RWPE2 (cell line): ENCODE measurements at regions not wholly inside any gene's neighbourhood (a gene's known extent, or its start where the extent isn't known, plus 50 kb on each side); places are given as distances from the start of the nearest gene placed in this dataset.

Source experiments
- ATAC-seq: fragments of 200-7000 bp; cut with Tn5 transposase; 3 replicates; pipeline ENCODE4 v1.9.1; 2021; ENCODE audit warnings: low read depth
- DNase-seq: peaks from one replicate; pipeline ENCODE4 v3.0.0-alpha.2; 2020; ENCODE audit warnings: low spot score
- H3K27ac ChIP-seq: fragments of 450-650 bp; 2 replicates; pipeline ENCODE4 v1.5.1; 2017; ENCODE audit warnings: mild to moderate bottlenecking; ENCODE audit not compliant: poor library complexity, severe bottlenecking
- H3K27me3 ChIP-seq: fragments of 250-450 bp; sonication (Bioruptor Pico); 2 replicates; pipeline ENCODE4 v1.5.1; 2021; ENCODE audit warnings: mild to moderate bottlenecking, moderate library complexity; ENCODE audit not compliant: insufficient read depth, poor library complexity, severe bottlenecking
- H3K36me3 ChIP-seq: fragments of 250-450 bp; sonication (Bioruptor Pico); 2 replicates; pipeline ENCODE4 v1.5.1; 2020; ENCODE audit warnings: low read depth, mild to moderate bottlenecking, moderate library complexity
- H3K4me1 ChIP-seq: fragments of 250-450 bp; sonication (Bioruptor Pico); 2 replicates; pipeline ENCODE4 v1.5.1; 2021; ENCODE audit warnings: mild to moderate bottlenecking, moderate library complexity; ENCODE audit not compliant: insufficient read depth, poor library complexity, severe bottlenecking
- H3K4me3 ChIP-seq: fragments of 250-450 bp; sonication (Bioruptor Pico); 2 replicates; pipeline ENCODE4 v1.5.1; 2021; ENCODE audit warnings: mild to moderate bottlenecking, moderate library complexity; ENCODE audit not compliant: severe bottlenecking
- H3K9me3 ChIP-seq: fragments of 250-450 bp; sonication (Bioruptor Pico); 2 replicates; pipeline ENCODE4 v1.5.1; 2021; ENCODE audit warnings: mild to moderate bottlenecking, moderate library complexity; ENCODE audit not compliant: severe bottlenecking
- TF ChIP-seq, protein P1 (sequence below): fragments of 450-650 bp; IDR thresholded peaks from one replicate; pipeline ENCODE4 v1.5.1; 2017; ENCODE audit warnings: mild to moderate bottlenecking, moderate library complexity; ENCODE audit not compliant: poor library complexity, severe bottlenecking

DNA sequence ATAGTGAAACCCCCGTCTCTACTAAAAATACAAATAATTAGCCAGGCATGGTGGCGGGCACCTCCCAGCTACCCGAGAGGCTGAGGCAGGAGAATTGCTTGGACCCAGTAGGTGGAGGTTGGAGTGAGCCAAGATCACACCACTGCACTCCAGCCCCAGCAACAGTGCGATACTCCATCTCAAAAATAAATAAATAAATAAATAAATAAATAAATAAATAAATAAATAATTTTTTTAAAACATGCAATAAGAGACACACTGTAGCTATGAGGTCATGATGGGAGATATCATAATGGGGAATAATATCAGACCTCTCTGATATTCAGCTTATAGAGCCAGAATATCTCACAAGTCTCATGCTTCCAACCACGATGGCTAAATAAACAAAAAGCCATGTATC is 82.3 kb downstream of the CD24 start:
- DNase-seq, result no peak
- Histone ChIP-seq H3K27ac (no peak overlapping the region), H3K27me3 (no peaks in the 10 kb centered on the region), H3K4me1 (peaks cover 14% of the 10 kb centered on the region), H3K4me3 (no peak overlapping the region), H3K9me3 (no peaks in the 10 kb centered on the region), H3K36me3 (no peaks in the 10 kb centered on the region)
- no peak for ATAC-seq
- TF ChIP-seq, protein P1, sequence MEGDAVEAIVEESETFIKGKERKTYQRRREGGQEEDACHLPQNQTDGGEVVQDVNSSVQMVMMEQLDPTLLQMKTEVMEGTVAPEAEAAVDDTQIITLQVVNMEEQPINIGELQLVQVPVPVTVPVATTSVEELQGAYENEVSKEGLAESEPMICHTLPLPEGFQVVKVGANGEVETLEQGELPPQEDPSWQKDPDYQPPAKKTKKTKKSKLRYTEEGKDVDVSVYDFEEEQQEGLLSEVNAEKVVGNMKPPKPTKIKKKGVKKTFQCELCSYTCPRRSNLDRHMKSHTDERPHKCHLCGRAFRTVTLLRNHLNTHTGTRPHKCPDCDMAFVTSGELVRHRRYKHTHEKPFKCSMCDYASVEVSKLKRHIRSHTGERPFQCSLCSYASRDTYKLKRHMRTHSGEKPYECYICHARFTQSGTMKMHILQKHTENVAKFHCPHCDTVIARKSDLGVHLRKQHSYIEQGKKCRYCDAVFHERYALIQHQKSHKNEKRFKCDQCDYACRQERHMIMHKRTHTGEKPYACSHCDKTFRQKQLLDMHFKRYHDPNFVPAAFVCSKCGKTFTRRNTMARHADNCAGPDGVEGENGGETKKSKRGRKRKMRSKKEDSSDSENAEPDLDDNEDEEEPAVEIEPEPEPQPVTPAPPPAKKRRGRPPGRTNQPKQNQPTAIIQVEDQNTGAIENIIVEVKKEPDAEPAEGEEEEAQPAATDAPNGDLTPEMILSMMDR, result no peak

DNA sequence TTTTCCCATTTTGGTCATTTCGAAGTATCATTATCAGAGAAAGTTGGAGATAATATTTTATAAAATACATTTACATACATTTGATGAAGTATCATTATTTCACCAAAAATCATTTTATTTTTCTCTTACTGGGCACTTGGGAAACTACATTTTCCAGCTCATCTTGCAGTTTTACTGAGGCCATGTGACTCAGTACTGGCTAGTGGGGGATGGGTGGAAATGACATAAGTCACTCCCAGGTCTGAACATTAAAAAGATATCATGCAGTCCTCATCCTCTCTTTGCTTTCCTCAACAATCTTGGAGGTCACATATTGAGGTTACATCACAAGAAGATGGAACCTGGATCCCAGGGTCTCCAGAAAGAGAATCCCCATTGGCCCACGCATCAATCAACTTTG is 84.1 kb downstream of the CD24 start:
- H3K4me1 ChIP-seq, result peaks cover 16% of the 10 kb centered on the region

DNA sequence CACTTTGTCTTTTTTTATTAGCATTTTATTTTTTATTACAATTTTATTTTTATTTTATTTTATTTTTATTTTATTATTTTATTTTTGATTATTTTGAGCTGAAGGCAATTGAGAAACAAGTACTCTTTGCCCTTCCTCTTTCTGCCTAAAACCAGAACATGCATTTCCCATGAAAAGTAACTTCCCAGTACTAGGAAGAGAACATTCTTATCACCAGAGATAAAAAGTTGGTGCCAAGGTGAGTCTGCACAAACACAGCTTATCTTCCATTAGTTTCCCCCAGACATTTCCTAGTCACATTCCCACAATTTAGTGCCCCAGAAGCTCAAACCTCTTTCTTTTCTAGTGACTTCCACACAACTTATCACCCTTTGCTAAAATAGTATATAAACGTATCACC is 84.8 kb downstream of the CD24 start:
- H3K9me3 ChIP-seq, result no peaks in the 10 kb centered on the region
- no peaks in the 10 kb centered on the region for H3K36me3 ChIP-seq
- TF ChIP-seq, protein P1, result no peak
- H3K27ac ChIP-seq, result no peak overlapping the region
- H3K4me1 ChIP-seq, result peaks cover 16% of the 10 kb centered on the region
- H3K27me3 ChIP-seq, result no peaks in the 10 kb centered on the region
- H3K4me3 ChIP-seq, result no peak overlapping the region
- no peak for ATAC-seq
- no peak for DNase-seq

More for the DNA sequence above, 84.1 kb downstream of the CD24 start:
- H3K27me3 ChIP-seq, result no peaks in the 10 kb centered on the region
- H3K36me3 ChIP-seq, result no peaks in the 10 kb centered on the region
- no peak for ATAC-seq
- no peak overlapping the region for H3K4me3 ChIP-seq
- no peak overlapping the region for H3K27ac ChIP-seq
- TF ChIP-seq, protein P1, result no peak
- H3K9me3 ChIP-seq, result no peaks in the 10 kb centered on the region
- no peak for DNase-seq

DNA sequence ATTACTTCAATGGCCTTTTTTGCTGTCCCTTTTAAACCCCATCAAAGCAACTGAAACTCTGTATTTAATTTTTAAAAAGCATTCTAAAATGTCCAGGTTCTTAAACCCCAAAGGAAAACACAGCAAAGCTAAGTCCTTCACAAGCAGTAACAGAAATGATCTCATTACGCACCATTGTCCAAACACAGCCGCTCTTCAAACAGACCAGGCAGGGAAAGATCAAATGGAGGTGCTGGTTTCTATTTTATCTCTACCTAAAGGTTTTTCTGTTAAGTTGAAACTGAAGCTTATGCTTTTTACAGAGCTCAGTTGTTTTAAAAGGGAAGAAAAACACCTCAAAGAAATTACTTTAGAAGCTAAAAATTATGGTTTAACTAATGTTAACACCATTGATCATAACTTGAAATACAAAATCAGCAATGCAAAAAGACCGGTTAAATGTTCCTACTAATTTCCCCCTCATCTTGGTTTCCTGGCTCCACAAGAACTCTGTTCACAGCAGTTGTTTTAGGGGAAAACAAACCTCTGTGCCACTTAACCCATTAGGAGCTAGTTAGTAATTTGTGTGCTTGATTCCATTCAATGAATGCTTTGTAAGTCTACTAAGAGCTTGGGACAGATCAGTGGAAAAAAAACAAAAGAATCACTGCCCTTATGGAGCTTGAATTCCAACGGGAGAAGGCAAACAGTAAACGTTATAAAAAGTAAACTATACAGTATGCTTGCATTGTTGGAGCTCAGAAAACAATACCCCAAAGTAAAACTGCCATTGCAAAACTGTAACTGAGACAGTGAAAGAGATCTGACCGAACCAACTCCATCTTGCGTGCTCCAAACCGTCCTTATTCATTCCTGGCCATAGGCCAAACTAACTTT is 87.4 kb downstream of the CD24 start:
- H3K9me3 ChIP-seq, result no peaks in the 10 kb centered on the region
- ATAC-seq (no peak), DNase-seq (no peak)
- no peaks in the 10 kb centered on the region for H3K27me3 ChIP-seq
- H3K4me1 ChIP-seq, result peaks cover 24% of the 10 kb centered on the region
- H3K27ac ChIP-seq, result peak overlapping the region; percentile 37
- TF ChIP-seq, protein P1, result no peak
- no peaks in the 10 kb centered on the region for H3K36me3 ChIP-seq
- H3K4me3 ChIP-seq, result no peak overlapping the region
